Stromal cell of bone marrow (primary cell): ENCODE measurements at regions not wholly inside any gene's neighbourhood (a gene's known extent, or its start where the extent isn't known, plus 50 kb on each side); places are given as distances from the start of the nearest gene placed in this dataset.

Experiments used
- DNase-seq: peaks from one replicate; pipeline ENCODE4 v3.0.0-alpha.2; 2012; ENCODE audit warnings: low read depth

DNA sequence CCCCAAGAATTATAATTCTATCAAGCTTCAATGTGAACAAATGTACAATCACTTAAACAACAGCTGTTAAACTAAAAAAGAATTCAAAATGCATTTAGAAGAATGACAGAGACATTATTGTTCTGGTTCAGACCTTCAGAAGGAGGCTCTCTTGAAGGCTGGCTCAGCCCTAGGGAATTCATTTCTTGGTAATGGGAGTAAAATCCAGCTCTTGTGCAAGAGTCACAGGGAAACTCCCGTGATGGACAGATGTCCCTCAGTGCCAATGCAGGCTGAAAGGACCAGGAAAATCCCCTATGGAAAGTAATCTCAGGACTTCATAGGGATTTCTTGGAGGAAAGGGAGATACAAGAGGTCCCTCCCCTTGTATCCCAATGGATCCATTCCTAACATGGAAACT lies 149.9 kb upstream of the STT3B start:
- DNase-seq: no peak

GRCh38 chr3:31384117-31384516 lies 148.6 kb upstream of the STT3B start:
- no peak for DNase-seq

DNA sequence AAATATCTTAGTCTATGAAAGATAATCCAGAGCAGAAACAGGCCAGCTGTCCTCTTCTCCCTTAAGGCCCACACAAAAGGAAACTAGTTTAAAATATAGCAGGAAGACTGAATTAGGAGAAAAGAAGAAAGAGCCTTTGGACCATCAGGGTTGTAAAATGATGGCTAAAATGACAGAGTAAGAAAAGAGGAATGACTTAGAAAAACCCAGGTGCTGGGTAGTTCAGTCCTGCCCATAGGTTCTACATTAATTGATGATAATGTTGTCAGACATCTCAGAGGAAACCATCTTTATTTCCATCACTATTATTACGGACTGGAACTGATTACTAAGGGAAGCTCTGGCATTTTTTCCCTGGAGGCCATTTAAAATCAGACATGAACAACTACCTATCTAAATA lies 142.8 kb upstream of the STT3B start:
- no peak for DNase-seq

DNA sequence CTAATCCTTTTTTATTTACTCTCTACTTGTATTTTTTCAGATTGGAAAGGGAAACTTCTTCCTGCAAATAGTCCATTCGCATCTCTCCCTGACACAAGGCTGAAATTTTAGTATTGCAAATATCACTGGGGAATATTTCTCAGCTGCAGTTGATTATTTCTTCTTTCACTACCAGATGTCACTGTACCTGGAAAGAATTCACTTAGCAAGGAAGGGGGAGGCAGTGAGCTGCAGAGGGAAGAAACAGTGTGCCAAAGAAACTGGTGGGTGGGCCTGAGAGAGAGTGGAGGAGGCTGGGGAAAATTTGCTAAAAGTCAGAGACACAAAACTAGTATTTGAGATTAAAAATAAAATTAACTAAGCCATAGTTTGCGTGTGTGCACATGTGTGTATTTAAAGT lies 142.3 kb upstream of the STT3B start:
- DNase-seq: no peak

DNA sequence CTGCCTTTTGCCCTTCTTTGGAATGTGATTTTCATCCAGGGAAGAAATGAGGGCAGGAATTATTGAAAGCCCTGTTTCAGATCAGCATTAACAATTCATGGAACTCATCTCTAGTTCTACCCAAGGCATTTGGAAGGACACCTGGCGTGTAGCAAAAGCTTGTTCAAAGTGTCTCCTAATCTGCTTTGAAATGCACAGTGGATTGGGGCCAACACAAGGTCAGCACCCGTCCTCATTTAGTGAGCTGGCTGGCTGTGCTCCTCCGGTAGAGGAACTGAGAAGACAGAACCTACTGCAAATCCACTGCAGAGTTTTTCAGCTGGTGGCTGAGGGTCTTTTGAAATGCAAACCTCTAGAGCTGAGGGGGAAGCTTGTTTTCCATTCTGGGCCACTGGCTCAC lies 141.6 kb upstream of the STT3B start:
- no peak for DNase-seq

DNA sequence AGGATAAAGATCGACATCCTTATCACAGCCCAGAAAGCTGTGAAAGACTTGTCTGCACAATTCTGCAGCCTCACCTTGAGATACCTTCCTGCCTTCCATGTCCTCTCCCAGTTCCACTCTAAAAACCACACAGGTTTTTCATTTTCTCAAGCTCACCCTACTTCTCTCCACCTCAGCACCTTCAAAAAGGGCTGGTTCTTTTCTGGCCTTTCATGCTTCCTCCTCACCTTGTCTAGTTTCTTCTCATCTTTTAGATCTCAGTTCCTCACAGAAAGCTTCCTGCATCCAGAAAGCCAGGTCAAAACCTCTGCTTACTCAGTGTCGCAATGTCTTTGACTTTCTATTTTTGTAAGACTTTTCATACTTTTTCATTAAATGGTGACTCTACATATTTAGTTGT lies 140.2 kb upstream of the STT3B start:
- DNase-seq: no peak

DNA sequence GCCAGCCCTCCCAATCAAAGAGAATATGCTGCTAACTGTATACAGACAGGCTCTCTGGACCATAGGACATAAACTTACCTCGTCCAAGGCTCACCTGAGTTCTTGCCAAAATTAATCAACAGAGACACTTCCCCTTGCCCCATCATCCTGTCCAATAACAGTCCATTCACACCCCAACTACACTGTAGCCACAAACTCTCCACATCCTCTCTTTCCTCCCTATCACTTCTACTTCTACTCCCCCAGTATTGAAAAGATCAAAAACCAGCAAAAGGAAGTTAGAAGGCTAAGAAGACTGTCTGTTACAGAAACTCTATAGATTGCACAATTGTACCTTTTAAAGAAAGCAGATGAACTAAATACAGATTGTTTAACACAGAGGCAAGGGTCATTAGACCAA lies 133.5 kb upstream of the STT3B start:
- no peak for DNase-seq

DNA sequence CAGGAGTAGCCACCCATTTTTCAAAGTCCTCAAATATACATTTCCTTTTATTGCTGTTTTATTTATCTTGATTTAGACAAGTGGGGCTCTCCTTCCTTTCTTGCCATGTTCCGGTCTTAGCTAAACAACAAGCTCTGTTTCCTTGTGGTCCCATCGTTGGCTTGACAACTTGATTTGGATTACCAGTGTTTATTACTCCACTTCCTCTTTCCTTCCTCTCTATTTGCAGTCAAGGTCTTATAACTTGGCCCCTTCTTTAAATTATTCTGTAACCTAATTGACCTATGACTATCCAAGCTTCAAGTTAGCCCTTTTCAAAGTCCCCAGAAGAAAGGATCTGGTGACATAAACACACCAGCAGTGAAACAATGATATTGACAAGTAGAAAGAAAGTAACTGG lies 130.6 kb upstream of the STT3B start:
- no peak for DNase-seq

DNA sequence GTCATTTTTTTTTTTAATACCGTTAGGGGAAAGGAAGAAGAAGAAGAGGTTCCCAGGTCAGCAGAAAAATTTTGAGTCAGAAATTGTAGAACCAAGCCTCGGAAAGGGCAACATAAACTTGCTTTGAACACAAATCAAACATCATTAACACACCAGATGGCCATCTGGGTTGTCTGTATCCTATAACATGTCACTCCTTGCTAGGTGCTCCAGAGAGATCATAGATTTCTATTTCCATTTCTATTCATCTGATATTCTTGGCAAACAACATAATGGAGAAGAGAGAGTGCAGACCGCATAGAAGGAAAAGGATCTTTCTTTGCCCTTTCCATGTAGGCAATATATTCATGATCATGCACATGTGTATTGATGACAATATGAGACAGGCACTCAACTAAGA lies 129.5 kb upstream of the STT3B start:
- no peak for DNase-seq

- DNase-seq: no peak
These were observed 127.9 kb upstream of the STT3B start for GRCh38 chr3:31404871-31405270.

GRCh38 chr3:31405515-31405914 lies 127.2 kb upstream of the STT3B start:
- no peak for DNase-seq

DNA sequence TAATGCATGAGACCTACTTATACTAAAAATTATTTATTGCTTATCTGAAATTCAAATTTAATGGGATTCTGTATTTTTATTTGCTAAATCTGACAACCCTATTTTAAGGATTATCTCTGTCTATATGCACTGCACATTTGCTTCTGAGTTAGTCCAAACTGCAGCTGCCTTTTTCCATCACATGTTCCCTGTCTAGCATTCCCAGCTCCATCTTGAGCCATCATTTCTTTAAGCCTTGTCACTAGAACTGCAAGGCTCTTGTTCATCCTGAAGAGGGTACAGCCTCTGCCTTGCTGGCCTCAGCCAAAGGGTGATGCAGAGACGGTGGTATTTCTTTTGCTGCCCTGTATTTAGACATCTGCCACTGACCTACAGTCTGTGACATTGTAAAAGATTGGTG lies 125.8 kb upstream of the STT3B start:
- DNase-seq: no peak

DNA sequence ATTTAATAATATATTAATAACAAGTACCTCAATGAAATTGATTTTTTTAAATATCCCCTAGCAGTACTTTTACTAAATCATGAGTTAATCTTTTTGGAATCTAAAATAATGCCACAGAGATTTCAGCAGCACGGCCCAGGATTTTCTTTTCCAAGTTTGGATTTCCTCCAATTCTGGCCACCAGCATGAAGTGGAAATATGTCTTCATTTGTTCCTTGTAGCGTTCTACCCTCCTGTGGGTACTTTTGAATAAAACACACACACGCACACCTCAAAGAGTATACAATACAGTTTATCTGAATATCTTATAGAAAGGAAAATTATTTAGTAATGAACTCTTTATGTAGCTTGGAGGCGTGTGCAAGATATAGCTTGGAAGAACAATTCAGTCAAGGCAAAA lies 125.1 kb upstream of the STT3B start:
- peak; percentile 55 for DNase-seq

DNA sequence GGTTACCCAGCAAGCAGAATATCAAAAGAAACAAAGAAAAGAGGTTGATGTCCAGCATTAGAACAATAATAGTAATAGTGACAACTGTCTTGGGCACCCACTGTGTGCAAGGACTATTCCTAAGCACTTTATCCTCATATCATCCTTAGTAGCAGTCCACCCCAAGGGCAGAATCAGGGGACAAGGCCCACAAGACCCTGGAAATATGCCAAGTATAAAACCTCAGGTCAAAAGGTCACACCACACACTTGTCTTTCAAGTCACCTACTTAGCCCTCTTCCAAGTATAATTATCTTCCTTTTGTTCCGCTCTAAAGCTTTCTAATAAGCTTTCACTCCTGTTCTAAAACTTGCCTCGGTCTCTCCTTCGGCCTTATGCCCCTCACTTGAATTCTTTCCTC lies 124.0 kb upstream of the STT3B start:
- DNase-seq: no peak

- DNase-seq: no peak
These were observed 123.3 kb upstream of the STT3B start for GRCh38 chr3:31409389-31409788.

GRCh38 chr3:31409866-31410265 lies 122.9 kb upstream of the STT3B start:
- DNase-seq: no peak

DNA sequence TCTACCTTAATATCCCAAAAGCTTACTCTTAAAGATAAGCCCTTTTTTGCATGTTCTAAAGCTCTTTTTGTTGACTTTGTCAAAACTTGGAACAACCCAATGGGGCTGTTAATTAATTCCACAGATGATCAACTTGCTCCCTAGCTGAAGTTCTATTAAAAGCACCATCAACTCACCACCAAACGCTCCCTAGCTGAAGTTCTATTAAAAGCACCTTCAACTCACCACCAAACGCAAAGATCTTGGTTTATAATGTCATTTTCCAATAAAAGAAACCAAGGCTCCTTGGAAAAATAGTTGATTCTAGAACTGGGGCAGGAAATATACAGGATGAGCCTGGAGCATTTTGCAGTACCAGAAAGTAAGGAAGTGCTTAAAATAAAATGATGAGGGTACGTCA lies 122.3 kb upstream of the STT3B start:
- no peak for DNase-seq

GRCh38 chr3:31412832-31413231 lies 119.9 kb upstream of the STT3B start:
- no peak for DNase-seq

- no peak for DNase-seq
These were observed 119.2 kb upstream of the STT3B start for GRCh38 chr3:31413515-31413914.

DNA sequence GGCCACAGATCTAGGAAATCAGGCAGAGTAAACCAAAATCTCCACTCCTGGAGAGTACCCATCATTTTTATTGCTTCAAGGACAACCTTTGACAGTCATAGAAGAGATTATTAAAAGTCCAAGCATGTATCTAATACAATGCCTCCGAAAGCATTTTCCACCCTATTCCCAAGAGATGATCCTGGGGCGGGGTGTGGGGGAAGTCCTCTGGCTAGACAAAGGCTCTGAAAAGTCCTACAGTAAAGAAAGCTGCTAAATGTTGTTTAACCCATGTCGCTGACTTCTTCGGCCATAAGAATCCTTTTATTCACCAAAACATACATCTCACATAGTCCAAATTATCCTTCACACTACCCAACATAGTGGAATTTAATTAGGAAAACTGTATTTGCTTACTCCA lies 115.7 kb upstream of the STT3B start:
- DNase-seq: no peak

DNA sequence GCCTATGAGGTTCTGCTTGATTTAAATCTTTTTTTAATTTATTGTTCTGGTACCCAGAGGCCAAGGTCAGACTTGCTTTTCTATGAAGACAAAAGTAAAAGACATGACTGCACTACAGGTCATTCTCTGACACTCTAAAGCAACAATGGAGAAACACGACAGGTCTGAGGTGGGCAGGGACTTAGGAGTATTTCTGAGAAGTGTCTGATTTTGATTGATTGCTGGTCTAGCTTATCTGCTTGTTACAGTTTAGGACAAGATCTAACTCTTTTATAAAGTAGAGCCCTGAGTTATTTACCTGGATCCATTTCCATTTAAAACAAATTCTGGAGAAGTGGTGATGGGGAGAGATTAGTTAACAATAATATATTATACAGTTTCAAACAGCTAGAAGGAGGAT lies 115.2 kb upstream of the STT3B start:
- DNase-seq: no peak

DNA sequence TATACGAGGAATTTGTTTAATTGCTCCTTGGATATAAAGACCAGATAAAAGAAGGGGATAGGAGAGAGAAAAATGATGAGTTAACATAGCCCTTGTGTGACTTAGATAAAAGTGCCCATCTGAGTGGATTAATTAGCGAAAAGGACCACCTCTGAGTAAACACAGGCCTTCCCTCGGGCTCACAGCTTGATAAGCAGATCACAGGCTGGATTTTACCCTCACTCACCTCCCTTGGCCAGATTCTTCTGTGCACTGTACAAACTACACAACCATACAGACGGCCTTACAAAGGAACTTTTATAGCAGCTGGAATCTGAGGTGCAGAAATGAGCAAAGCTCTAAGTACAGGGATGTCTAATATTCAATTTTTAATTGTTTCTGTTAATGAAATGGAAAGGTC lies 112.4 kb upstream of the STT3B start:
- DNase-seq: no peak

GRCh38 chr3:31421314-31422048 lies 111.2 kb upstream of the STT3B start:
- DNase-seq: no peak

- no peak for DNase-seq
These were observed 110.5 kb upstream of the STT3B start for GRCh38 chr3:31422237-31422636.

- peak; percentile 27 for DNase-seq
These were observed 109.2 kb upstream of the STT3B start for GRCh38 chr3:31423482-31423881.
